ENCODE measurements at regions not wholly inside any gene's neighbourhood (a gene's known extent, or its start where the extent isn't known, plus 50 kb on each side); places are given as distances from the start of the nearest gene placed in this dataset.
A peak's percentile ranks its signal among the peaks of the same experiment; 100 is the strongest.

- TF ChIP-seq POLR2A (IDR thresholded peaks at IDR 0.05): no peak
- TF ChIP-seq, protein P1, sequence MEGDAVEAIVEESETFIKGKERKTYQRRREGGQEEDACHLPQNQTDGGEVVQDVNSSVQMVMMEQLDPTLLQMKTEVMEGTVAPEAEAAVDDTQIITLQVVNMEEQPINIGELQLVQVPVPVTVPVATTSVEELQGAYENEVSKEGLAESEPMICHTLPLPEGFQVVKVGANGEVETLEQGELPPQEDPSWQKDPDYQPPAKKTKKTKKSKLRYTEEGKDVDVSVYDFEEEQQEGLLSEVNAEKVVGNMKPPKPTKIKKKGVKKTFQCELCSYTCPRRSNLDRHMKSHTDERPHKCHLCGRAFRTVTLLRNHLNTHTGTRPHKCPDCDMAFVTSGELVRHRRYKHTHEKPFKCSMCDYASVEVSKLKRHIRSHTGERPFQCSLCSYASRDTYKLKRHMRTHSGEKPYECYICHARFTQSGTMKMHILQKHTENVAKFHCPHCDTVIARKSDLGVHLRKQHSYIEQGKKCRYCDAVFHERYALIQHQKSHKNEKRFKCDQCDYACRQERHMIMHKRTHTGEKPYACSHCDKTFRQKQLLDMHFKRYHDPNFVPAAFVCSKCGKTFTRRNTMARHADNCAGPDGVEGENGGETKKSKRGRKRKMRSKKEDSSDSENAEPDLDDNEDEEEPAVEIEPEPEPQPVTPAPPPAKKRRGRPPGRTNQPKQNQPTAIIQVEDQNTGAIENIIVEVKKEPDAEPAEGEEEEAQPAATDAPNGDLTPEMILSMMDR (IDR thresholded peaks at IDR 0.05): no peak
- Histone ChIP-seq H3K27me3 (no peaks in the 10 kb centered on the region), H3K9me3 (no peaks in the 10 kb centered on the region), H3K36me3 (no peaks in the 10 kb centered on the region), H3K4me3 (no peak overlapping the region), H3K27ac (no peak overlapping the region), H3K4me1 (no peaks in the 10 kb centered on the region)
- WGBS (ENCODE audit: insufficient coverage, low coverage, low lambda C conversion rate, missing lambda C conversion rate): no CpG with 5 or more reads among the region's 7 CpGs
- ATAC-seq (no peak), DNase-seq (peak in 2 of 3 donors; percentile 6 to 30)
- intact Hi-C loops (cut with DNase I): no loop called here
Measured at GRCh38 chr4:8762356-8762755, 109.3 kb downstream of the HMX1 start.

- Histone ChIP-seq H3K4me1 (no peaks in the 10 kb centered on the region), H3K27ac (no peak overlapping the region), H3K4me3 (no peak overlapping the region), H3K9me3 (no peaks in the 10 kb centered on the region), H3K36me3 (no peaks in the 10 kb centered on the region), H3K27me3 (no peaks in the 10 kb centered on the region)
- TF ChIP-seq, protein P1 (IDR thresholded peaks at IDR 0.05): no peak
- TF ChIP-seq POLR2A (IDR thresholded peaks at IDR 0.05): no peak
- ATAC-seq (no peak), DNase-seq (peak in 2 of 3 donors; percentile 13 to 40)
- intact Hi-C loops (cut with DNase I): no loop called here
- 46% methylated on average over 4 of the region's 11 CpGs for WGBS (ENCODE audit: insufficient coverage, low coverage, low lambda C conversion rate, missing lambda C conversion rate)
Measured at GRCh38 chr4:8761824-8762205, 109.8 kb downstream of the HMX1 start.

DNA sequence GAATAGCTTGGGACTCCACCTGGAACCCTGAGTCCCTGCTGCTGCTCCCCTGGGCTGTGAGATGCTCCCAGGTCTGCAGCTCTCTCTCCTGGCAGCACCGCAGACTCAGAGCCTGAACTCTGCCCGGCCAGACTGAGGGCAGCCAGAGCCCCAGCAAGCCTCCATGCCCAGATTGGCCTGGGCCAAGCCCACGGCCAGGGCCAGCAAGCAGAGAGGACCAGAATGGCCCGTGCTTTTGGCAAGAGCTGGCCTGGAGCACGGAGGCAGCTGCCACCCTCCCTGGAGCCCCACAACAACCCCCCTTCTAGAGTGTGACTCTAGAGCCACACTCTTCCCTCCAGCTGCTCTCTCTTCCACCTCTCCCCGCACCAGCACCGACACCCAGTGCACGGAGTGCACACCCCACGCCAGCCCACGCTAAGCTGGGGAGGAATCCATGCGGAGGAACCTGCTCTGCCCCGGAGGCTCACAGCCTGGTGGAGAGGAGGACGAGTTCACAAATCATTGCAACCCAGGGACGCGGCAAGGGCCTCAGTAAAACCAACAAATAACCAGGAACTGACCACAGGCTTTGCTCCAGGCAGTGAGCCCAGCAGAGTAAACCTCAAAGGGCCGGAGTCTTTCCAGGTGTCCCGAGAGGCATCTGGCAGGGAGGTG lies 110.3 kb downstream of the HMX1 start:
- intact Hi-C loops (cut with DNase I): no loop called here
- WGBS (ENCODE audit: insufficient coverage, low coverage, low lambda C conversion rate, missing lambda C conversion rate): 36% methylated on average over 5 of the region's 17 CpGs

DNA sequence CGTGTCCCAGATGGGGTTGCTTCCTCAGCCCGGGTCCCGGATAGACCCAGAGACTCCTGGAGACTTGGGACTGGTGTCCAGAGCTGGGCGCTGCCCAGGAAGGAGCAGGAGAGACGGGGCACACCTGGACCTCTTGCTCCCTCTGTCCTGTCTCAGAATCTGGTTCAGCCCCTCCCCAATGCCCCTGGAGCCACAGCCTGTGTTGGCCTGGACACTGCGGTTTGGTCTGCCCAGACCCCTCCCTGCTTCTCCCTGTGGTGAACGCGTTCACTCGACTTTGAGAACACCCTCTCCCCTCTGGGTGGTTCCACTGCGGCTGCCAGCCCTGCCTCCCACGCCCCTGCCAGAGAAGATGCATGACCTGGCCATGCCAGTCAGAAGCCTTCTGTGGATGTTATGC lies 111.1 kb downstream of the HMX1 start:
- no peak overlapping the region for H3K27ac ChIP-seq
- no peak for ATAC-seq
- H3K4me1 ChIP-seq: no peaks in the 10 kb centered on the region
- intact Hi-C loops (cut with DNase I): no loop called here
- no peaks in the 10 kb centered on the region for H3K9me3 ChIP-seq
- WGBS (ENCODE audit: insufficient coverage, low coverage, low lambda C conversion rate, missing lambda C conversion rate): no CpG with 5 or more reads among the region's 11 CpGs
- no peaks in the 10 kb centered on the region for H3K27me3 ChIP-seq
- H3K4me3 ChIP-seq: no peak overlapping the region
- DNase-seq: peak in 2 of 3 donors; percentile 14 to 49
- no peaks in the 10 kb centered on the region for H3K36me3 ChIP-seq
- TF ChIP-seq, protein P1 (IDR thresholded peaks at IDR 0.05): no peak
- TF ChIP-seq POLR2A (IDR thresholded peaks at IDR 0.05): no peak

More for the DNA sequence above, 110.3 kb downstream of the HMX1 start:
- no peak overlapping the region for H3K27ac ChIP-seq
- no peaks in the 10 kb centered on the region for H3K36me3 ChIP-seq
- H3K4me1 ChIP-seq: no peaks in the 10 kb centered on the region
- ATAC-seq (peak in 1 of 4 donors; percentile 11), DNase-seq (peak in 2 of 3 donors; percentile 16 to 42)
- H3K27me3 ChIP-seq: no peaks in the 10 kb centered on the region
- no peaks in the 10 kb centered on the region for H3K9me3 ChIP-seq
- H3K4me3 ChIP-seq: no peak overlapping the region
- TF ChIP-seq, protein P1 (IDR thresholded peaks at IDR 0.05): no peak
- no peak for TF ChIP-seq POLR2A (IDR thresholded peaks at IDR 0.05)

All from right lobe of liver (tissue), 6 donors.